Activated naive CD4-positive, alpha-beta T cell treated with anti-CD3 and anti-CD28 coated beads, Interleukin-2, amount 50 U/mL, for 24 hours (primary cell): ENCODE measurements at regions not wholly inside any gene's neighbourhood (a gene's known extent, or its start where the extent isn't known, plus 50 kb on each side); places are given as distances from the start of the nearest gene placed in this dataset.

Experiments
- H3K27ac Mint-ChIP-seq: one replicate; pipeline ENCODE4 v1.8.0; 2021; ENCODE audit warnings: mild to moderate bottlenecking, mixed read lengths
- H3K27me3 Mint-ChIP-seq: one replicate; pipeline ENCODE4 v1.8.0; 2021; ENCODE audit warnings: mixed read lengths
- H3K36me3 Mint-ChIP-seq: one replicate; pipeline ENCODE4 v1.8.0; 2021; ENCODE audit warnings: mixed read lengths
- H3K4me1 Mint-ChIP-seq: one replicate; pipeline ENCODE4 v1.8.0; 2021; ENCODE audit warnings: mixed read lengths
- H3K4me3 Mint-ChIP-seq: one replicate; pipeline ENCODE4 v1.8.0; 2021; ENCODE audit warnings: mild to moderate bottlenecking, mixed read lengths
- H3K9me3 Mint-ChIP-seq: one replicate; pipeline ENCODE4 v1.8.0; 2021; ENCODE audit warnings: mixed read lengths

- Mint-ChIP-seq H3K4me1 (peaks cover 8% of the 10 kb centered on the region), H3K9me3 (no peaks in the 10 kb centered on the region), H3K4me3 (no peak overlapping the region), H3K27me3 (no peaks in the 10 kb centered on the region), H3K27ac (no peak overlapping the region), H3K36me3 (no peaks in the 10 kb centered on the region)
Observed at GRCh38 chr3:18791182-18791581, 357.1 kb upstream of the KCNH8 start.

GRCh38 chr3:18790384-18790783 lies 357.9 kb upstream of the KCNH8 start:
- Mint-ChIP-seq H3K4me3 (no peak overlapping the region), H3K27ac (no peak overlapping the region), H3K4me1 (peaks cover 8% of the 10 kb centered on the region), H3K9me3 (no peaks in the 10 kb centered on the region), H3K36me3 (no peaks in the 10 kb centered on the region), H3K27me3 (no peaks in the 10 kb centered on the region)

GRCh38 chr3:18789734-18790133 lies 358.6 kb upstream of the KCNH8 start:
- Mint-ChIP-seq H3K27me3 (no peaks in the 10 kb centered on the region), H3K4me1 (peaks cover 8% of the 10 kb centered on the region), H3K9me3 (no peaks in the 10 kb centered on the region), H3K36me3 (no peaks in the 10 kb centered on the region), H3K4me3 (no peak overlapping the region), H3K27ac (peak overlapping the region; percentile 38)

- Mint-ChIP-seq H3K27me3 (no peaks in the 10 kb centered on the region), H3K27ac (no peak overlapping the region), H3K4me3 (no peak overlapping the region), H3K9me3 (no peaks in the 10 kb centered on the region), H3K4me1 (peaks cover 15% of the 10 kb centered on the region), H3K36me3 (no peaks in the 10 kb centered on the region)
Observed at GRCh38 chr3:18787441-18787840, 360.9 kb upstream of the KCNH8 start.

GRCh38 chr3:18786650-18787323 lies 361.5 kb upstream of the KCNH8 start:
- Mint-ChIP-seq H3K4me3 (no peak overlapping the region), H3K4me1 (peaks cover 22% of the 10 kb centered on the region), H3K36me3 (no peaks in the 10 kb centered on the region), H3K27ac (peak overlapping the region; percentile 26), H3K9me3 (no peaks in the 10 kb centered on the region), H3K27me3 (no peaks in the 10 kb centered on the region)

- Mint-ChIP-seq H3K27me3 (no peaks in the 10 kb centered on the region), H3K4me3 (no peak overlapping the region), H3K9me3 (no peaks in the 10 kb centered on the region), H3K36me3 (no peaks in the 10 kb centered on the region), H3K4me1 (peaks cover 57% of the 10 kb centered on the region), H3K27ac (no peak overlapping the region)
Observed at GRCh38 chr3:18782191-18782590, 357.1 kb upstream of the SATB1 start.

GRCh38 chr3:18780959-18781358 lies 355.8 kb upstream of the SATB1 start:
- peaks cover 50% of the 10 kb centered on the region for H3K4me1 Mint-ChIP-seq
- H3K4me3 Mint-ChIP-seq, result peak overlapping the region; percentile 73
- no peaks in the 10 kb centered on the region for H3K27me3 Mint-ChIP-seq
- H3K9me3 Mint-ChIP-seq, result no peaks in the 10 kb centered on the region
- no peaks in the 10 kb centered on the region for H3K36me3 Mint-ChIP-seq
- H3K27ac Mint-ChIP-seq, result peak overlapping the region; percentile 37

GRCh38 chr3:18779704-18780103 lies 354.6 kb upstream of the SATB1 start:
- no peaks in the 10 kb centered on the region for H3K36me3 Mint-ChIP-seq
- H3K4me3 Mint-ChIP-seq, result no peak overlapping the region
- H3K27me3 Mint-ChIP-seq, result no peaks in the 10 kb centered on the region
- peaks cover 54% of the 10 kb centered on the region for H3K4me1 Mint-ChIP-seq
- H3K9me3 Mint-ChIP-seq, result no peaks in the 10 kb centered on the region
- no peak overlapping the region for H3K27ac Mint-ChIP-seq

GRCh38 chr3:18778598-18778997 lies 353.5 kb upstream of the SATB1 start:
- peak overlapping the region; percentile 43 for H3K4me3 Mint-ChIP-seq
- H3K27me3 Mint-ChIP-seq, result no peaks in the 10 kb centered on the region
- no peaks in the 10 kb centered on the region for H3K36me3 Mint-ChIP-seq
- peak overlapping the region; percentile 48 for H3K27ac Mint-ChIP-seq
- H3K4me1 Mint-ChIP-seq, result peaks cover 63% of the 10 kb centered on the region
- H3K9me3 Mint-ChIP-seq, result no peaks in the 10 kb centered on the region

- no peak overlapping the region for H3K27ac Mint-ChIP-seq
- H3K4me3 Mint-ChIP-seq, result no peak overlapping the region
- H3K27me3 Mint-ChIP-seq, result no peaks in the 10 kb centered on the region
- H3K36me3 Mint-ChIP-seq, result no peaks in the 10 kb centered on the region
- H3K4me1 Mint-ChIP-seq, result peaks cover 63% of the 10 kb centered on the region
- no peaks in the 10 kb centered on the region for H3K9me3 Mint-ChIP-seq
Observed at GRCh38 chr3:18778094-18778493, 353.0 kb upstream of the SATB1 start.

GRCh38 chr3:18775501-18775900 lies 350.4 kb upstream of the SATB1 start:
- H3K4me3 Mint-ChIP-seq, result no peak overlapping the region

GRCh38 chr3:18774319-18775088 lies 349.4 kb upstream of the SATB1 start:
- no peak overlapping the region for H3K27ac Mint-ChIP-seq
- H3K27me3 Mint-ChIP-seq, result no peaks in the 10 kb centered on the region
- peaks cover 41% of the 10 kb centered on the region for H3K4me1 Mint-ChIP-seq
- H3K36me3 Mint-ChIP-seq, result no peaks in the 10 kb centered on the region
- H3K4me3 Mint-ChIP-seq, result no peak overlapping the region
- H3K9me3 Mint-ChIP-seq, result no peaks in the 10 kb centered on the region

More at GRCh38 chr3:18775501-18775900, 350.4 kb upstream of the SATB1 start:
- Mint-ChIP-seq H3K9me3 (no peaks in the 10 kb centered on the region), H3K27ac (no peak overlapping the region), H3K36me3 (no peaks in the 10 kb centered on the region), H3K27me3 (no peaks in the 10 kb centered on the region), H3K4me1 (peaks cover 43% of the 10 kb centered on the region)

GRCh38 chr3:18772699-18773305 lies 347.7 kb upstream of the SATB1 start:
- no peak overlapping the region for H3K27ac Mint-ChIP-seq
- H3K27me3 Mint-ChIP-seq, result no peaks in the 10 kb centered on the region

GRCh38 chr3:18771931-18772330 lies 346.8 kb upstream of the SATB1 start:
- Mint-ChIP-seq H3K27me3 (no peaks in the 10 kb centered on the region), H3K9me3 (no peaks in the 10 kb centered on the region), H3K27ac (no peak overlapping the region), H3K36me3 (peaks cover 2% of the 10 kb centered on the region), H3K4me3 (no peak overlapping the region), H3K4me1 (peaks cover 25% of the 10 kb centered on the region)

More at GRCh38 chr3:18772699-18773305, 347.7 kb upstream of the SATB1 start:
- Mint-ChIP-seq H3K4me1 (peaks cover 24% of the 10 kb centered on the region), H3K9me3 (no peaks in the 10 kb centered on the region), H3K36me3 (peaks cover 2% of the 10 kb centered on the region), H3K4me3 (no peak overlapping the region)

GRCh38 chr3:18770800-18771199 lies 345.7 kb upstream of the SATB1 start:
- Mint-ChIP-seq H3K4me3 (no peak overlapping the region), H3K4me1 (peaks cover 27% of the 10 kb centered on the region), H3K27me3 (no peaks in the 10 kb centered on the region), H3K36me3 (peaks cover 2% of the 10 kb centered on the region), H3K9me3 (no peaks in the 10 kb centered on the region), H3K27ac (no peak overlapping the region)

- no peaks in the 10 kb centered on the region for H3K9me3 Mint-ChIP-seq
- peaks cover 2% of the 10 kb centered on the region for H3K36me3 Mint-ChIP-seq
- no peaks in the 10 kb centered on the region for H3K27me3 Mint-ChIP-seq
- peaks cover 13% of the 10 kb centered on the region for H3K4me1 Mint-ChIP-seq
- H3K27ac Mint-ChIP-seq, result no peak overlapping the region
- H3K4me3 Mint-ChIP-seq, result no peak overlapping the region
Observed at GRCh38 chr3:18767756-18768303, 342.7 kb upstream of the SATB1 start.
